NCI-H748 (cell line): ENCODE measurements at regions not wholly inside any gene's neighbourhood (a gene's known extent, or its start where the extent isn't known, plus 50 kb on each side); places are given as distances from the start of the nearest gene placed in this dataset.
"Not testable (repeated sequence)": the region's sequence is repeated elsewhere in the genome, so short reads cannot be mapped to it uniquely, and the experiment has no call there.

Experiments used
- DNase-seq: peaks from one replicate; lab custom pipeline; 2025; ENCODE audit not compliant: unreplicated experiment; lab: John Stamatoyannopoulos, UW

GRCh38 chr2:186946896-186947467, 98.0 kb upstream of the ZSWIM2 start:
- peak; percentile 27 for DNase-seq

GRCh38 chr2:186941853-186942252, 92.9 kb upstream of the ZSWIM2 start:
- no peak for DNase-seq

- DNase-seq = peak; percentile 41
These were observed 91.5 kb upstream of the ZSWIM2 start for GRCh38 chr2:186940463-186940862.

- DNase-seq = no peak
These were observed 85.5 kb upstream of the ZSWIM2 start for GRCh38 chr2:186934420-186934819.

- DNase-seq = no peak
These were observed 78.9 kb upstream of the ZSWIM2 start for GRCh38 chr2:186927867-186928191.

- no peak for DNase-seq
These were observed 78.4 kb upstream of the ZSWIM2 start for GRCh38 chr2:186927185-186927866.

GRCh38 chr2:186925514-186925913, 76.5 kb upstream of the ZSWIM2 start:
- DNase-seq = no peak

- not testable (repeated sequence) for DNase-seq
These were observed 73.3 kb upstream of the ZSWIM2 start for GRCh38 chr2:186922316-186922715.

GRCh38 chr2:186919296-186919695, 70.3 kb upstream of the ZSWIM2 start:
- peak; percentile 41 for DNase-seq

- DNase-seq = no peak
These were observed 69.5 kb upstream of the ZSWIM2 start for GRCh38 chr2:186918495-186918894.

- DNase-seq = no peak
These were observed 68.9 kb upstream of the ZSWIM2 start for GRCh38 chr2:186917866-186918265.

GRCh38 chr2:186913870-186914269, 64.9 kb upstream of the ZSWIM2 start:
- DNase-seq = peak; percentile 14

GRCh38 chr2:186912979-186913378, 64.0 kb upstream of the ZSWIM2 start:
- no peak for DNase-seq

- no peak for DNase-seq
These were observed 62.6 kb upstream of the ZSWIM2 start for GRCh38 chr2:186911551-186912085.

- no peak for DNase-seq
These were observed 62.0 kb upstream of the ZSWIM2 start for GRCh38 chr2:186910996-186911395.

- peak; percentile 29 for DNase-seq
These were observed 60.1 kb upstream of the ZSWIM2 start for GRCh38 chr2:186909095-186909494.

- no peak for DNase-seq
These were observed 58.9 kb upstream of the ZSWIM2 start for GRCh38 chr2:186907897-186908296.

GRCh38 chr2:186903216-186903615, 54.2 kb upstream of the ZSWIM2 start:
- no peak for DNase-seq
